IPS-18a (cell line): ENCODE measurements at regions not wholly inside any gene's neighbourhood (a gene's known extent, or its start where the extent isn't known, plus 50 kb on each side); places are given as distances from the start of the nearest gene placed in this dataset.

ENCODE experiments used
- H3K27ac ChIP-seq: one replicate; pipeline ENCODE4 v1.5.1; 2013; ENCODE audit warnings: low read length
- H3K27me3 ChIP-seq: one replicate; pipeline ENCODE4 v1.6.1; 2013; ENCODE audit warnings: mild to moderate bottlenecking, low read length; ENCODE audit not compliant: control insufficient read depth, insufficient read depth
- H3K36me3 ChIP-seq: one replicate; pipeline ENCODE4 v1.6.1; 2013; ENCODE audit warnings: low read depth, low read length; ENCODE audit not compliant: control insufficient read depth
- H3K4me1 ChIP-seq: one replicate; pipeline ENCODE4 v1.6.1; 2013; ENCODE audit warnings: low read depth, low read length; ENCODE audit not compliant: control insufficient read depth
- H3K4me3 ChIP-seq: one replicate; pipeline ENCODE4 v1.5.1; 2013; ENCODE audit warnings: low read length
- H3K9ac ChIP-seq: one replicate; pipeline ENCODE4 v1.6.1; 2013; ENCODE audit warnings: mild to moderate bottlenecking, low read length, moderate library complexity
- H3K9me3 ChIP-seq: one replicate; pipeline ENCODE4 v1.6.1; 2013; ENCODE audit warnings: low read depth, low read length; ENCODE audit not compliant: control insufficient read depth

DNA sequence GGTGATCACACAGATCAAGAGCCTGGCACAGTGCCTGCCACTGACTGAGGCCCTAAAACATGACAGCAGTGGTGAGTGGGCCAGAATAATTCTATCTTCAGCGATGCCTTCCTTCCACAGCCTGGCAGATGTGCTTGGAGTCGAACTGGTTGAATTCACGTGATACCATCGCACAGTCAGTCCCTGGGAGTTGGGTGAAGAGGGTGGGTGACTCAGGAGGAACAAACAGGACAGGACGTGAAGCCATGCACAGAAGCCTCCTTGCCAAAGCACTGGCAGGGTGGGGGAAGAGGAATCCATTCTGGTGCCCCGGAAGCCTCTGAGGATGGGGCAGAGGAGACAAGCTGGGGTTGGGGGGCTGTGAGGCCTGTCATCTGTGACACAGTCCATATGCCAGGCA lies 80.3 kb upstream of the WNT4 start:
- H3K4me3 ChIP-seq, result no peak overlapping the region
- no peaks in the 10 kb centered on the region for H3K27me3 ChIP-seq
- no peaks in the 10 kb centered on the region for H3K9me3 ChIP-seq
- no peaks in the 10 kb centered on the region for H3K36me3 ChIP-seq
- no peaks in the 10 kb centered on the region for H3K4me1 ChIP-seq
- H3K9ac ChIP-seq, result no peak overlapping the region
- no peak overlapping the region for H3K27ac ChIP-seq

DNA sequence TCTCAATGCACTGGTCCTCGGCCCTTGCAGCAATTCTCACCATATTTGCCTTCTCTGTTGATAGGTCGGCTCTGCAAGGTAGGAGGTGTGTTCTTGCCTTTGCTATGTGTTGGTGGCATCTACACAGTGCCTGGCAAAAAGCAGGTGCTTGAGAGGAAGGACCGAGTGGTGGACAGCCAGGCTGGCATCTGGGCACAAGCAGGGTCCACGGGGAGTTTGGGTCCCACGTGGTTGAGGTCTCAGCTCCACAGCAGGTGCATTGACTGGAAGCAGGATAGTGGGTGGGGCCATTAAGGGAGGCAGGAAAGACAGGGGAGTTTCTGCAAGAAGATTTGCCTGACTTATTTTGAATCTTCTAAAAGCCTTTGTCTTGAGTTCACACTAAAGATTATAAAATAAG lies 81.2 kb upstream of the WNT4 start:
- Histone ChIP-seq H3K9me3 (no peaks in the 10 kb centered on the region), H3K4me3 (no peak overlapping the region), H3K27ac (no peak overlapping the region), H3K4me1 (peaks cover 2% of the 10 kb centered on the region), H3K9ac (no peak overlapping the region), H3K36me3 (no peaks in the 10 kb centered on the region), H3K27me3 (no peaks in the 10 kb centered on the region)

DNA sequence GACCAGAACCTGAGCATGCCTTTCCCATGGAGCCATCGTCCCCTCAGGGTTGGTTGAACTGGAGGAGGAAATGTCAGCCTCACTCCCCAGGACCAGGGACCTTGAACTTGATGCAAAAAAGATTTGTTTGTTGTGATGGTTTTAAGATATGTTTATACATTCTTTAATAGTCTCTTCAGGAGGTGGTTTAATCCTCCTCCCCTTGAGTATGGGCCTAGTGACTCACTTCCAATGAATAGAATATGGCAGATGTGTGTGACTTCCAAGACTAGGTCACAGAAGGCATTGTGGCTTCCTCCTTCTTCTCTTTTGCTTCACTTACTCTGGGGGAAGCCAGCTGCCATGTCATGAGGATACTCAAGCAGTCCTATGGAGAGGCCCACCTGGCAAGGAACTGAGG lies 81.7 kb upstream of the WNT4 start:
- no peak overlapping the region for H3K27ac ChIP-seq
- H3K4me3 ChIP-seq, result no peak overlapping the region
- H3K9me3 ChIP-seq, result no peaks in the 10 kb centered on the region
- no peaks in the 10 kb centered on the region for H3K36me3 ChIP-seq
- no peaks in the 10 kb centered on the region for H3K27me3 ChIP-seq
- peaks cover 8% of the 10 kb centered on the region for H3K4me1 ChIP-seq
- no peak overlapping the region for H3K9ac ChIP-seq

DNA sequence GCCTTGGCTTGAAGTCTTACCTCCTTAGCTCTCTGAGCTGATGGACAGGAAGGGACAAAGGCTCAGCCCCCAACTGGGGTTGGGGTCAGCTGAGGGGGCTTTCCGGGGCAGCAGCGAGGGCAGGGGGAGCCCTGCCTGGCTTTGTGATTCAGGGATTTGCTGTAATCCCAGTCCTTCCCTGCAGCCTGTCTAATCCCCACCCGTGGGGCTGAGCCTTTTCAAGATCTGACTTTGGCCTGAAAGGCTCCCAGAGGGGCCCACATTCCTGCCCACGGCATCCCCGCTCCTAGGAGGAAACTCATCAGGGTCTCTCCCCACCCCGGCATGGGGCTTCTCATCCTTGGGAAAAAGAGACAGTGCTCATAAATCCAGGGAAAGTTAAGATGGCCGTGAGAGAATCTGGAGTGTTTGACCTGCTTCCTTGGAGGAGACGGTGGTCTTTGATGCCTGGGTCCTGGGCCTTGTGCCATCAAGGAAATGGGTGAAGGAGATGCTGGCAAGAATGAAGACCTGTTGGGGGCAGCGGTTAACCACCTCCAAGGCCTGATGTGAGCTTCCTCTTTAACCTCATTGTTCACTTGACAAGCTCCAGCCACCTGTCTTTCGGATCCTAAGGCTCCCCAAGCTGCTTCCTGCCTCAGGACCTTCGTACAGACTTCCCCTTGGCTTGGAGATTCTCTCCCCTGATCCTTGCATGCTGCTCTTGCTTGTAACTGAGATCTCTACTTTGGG lies 83.1 kb upstream of the WNT4 start:
- peaks cover 12% of the 10 kb centered on the region for H3K4me1 ChIP-seq
- no peaks in the 10 kb centered on the region for H3K9me3 ChIP-seq
- H3K27ac ChIP-seq, result no peak overlapping the region
- no peak overlapping the region for H3K4me3 ChIP-seq
- no peaks in the 10 kb centered on the region for H3K27me3 ChIP-seq
- H3K9ac ChIP-seq, result no peak overlapping the region
- H3K36me3 ChIP-seq, result no peaks in the 10 kb centered on the region

DNA sequence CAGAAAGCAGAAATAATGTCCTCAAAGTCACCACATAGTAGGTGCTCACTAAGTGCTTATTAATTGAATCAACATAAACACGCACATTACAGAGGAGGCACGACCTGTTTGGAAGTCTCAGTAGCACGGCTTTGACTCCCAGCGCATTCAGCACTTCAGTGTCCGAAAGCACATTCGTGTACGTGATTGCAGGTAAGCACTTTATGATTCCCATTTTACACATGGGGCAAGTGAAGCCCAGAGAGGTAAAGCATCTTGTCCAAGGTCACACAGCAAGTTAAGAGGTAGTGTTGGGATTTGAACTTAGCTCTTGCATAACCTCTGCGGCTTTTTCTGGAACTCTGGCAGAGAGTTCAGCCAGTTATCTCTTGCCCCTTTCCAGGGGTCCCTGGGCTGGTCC lies 85.2 kb upstream of the WNT4 start:
- H3K4me3 ChIP-seq, result no peak overlapping the region
- H3K27ac ChIP-seq, result no peak overlapping the region
- peaks cover 12% of the 10 kb centered on the region for H3K4me1 ChIP-seq
- H3K36me3 ChIP-seq, result no peaks in the 10 kb centered on the region
- no peaks in the 10 kb centered on the region for H3K9me3 ChIP-seq
- H3K9ac ChIP-seq, result no peak overlapping the region
- H3K27me3 ChIP-seq, result no peaks in the 10 kb centered on the region

DNA sequence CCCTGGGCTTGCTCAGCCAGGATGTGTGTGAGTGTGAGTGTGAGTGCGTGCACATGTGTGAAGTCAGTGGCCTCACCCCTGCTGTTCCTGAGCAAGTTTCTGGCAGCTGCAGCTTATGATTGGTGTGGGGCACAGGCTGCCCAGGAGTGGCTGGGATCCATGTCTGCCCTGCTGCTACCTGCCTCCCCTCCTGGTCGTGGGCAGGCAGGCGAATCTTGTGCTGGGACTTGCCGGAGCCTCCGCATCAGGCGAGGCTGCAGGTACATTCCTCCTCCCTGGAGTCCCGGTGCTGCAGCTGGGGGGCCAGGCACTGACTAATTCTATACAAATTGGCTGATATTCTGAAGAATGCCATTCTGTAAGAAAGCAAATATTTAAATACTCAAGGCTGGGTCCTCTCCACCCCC lies 85.6 kb upstream of the WNT4 start:
- Histone ChIP-seq H3K4me1 (peaks cover 13% of the 10 kb centered on the region), H3K4me3 (no peak overlapping the region), H3K27ac (no peak overlapping the region), H3K27me3 (no peaks in the 10 kb centered on the region), H3K9me3 (no peaks in the 10 kb centered on the region), H3K36me3 (no peaks in the 10 kb centered on the region), H3K9ac (no peak overlapping the region)

DNA sequence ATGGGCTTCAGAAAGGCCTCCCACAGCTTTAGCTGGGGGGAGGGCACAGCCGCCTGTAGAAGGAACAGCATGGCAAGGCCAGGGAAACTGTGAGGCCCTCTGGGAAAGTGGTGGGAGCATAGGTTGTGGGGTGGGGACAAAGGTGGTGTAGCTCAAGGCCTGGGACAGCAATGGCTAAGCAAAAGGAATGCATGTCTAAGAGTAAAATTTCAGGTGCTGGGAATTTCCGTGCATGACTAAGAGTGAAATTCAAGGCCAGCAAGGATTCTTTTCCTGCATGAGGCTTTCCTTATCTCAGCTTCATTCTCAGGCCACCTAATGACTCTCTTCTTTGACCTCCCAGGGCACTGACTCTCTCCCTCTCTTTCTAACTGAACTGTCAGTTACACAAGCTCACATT lies 86.5 kb upstream of the WNT4 start:
- H3K9me3 ChIP-seq, result no peaks in the 10 kb centered on the region
- H3K4me3 ChIP-seq, result no peak overlapping the region
- no peak overlapping the region for H3K27ac ChIP-seq
- H3K9ac ChIP-seq, result no peak overlapping the region
- no peaks in the 10 kb centered on the region for H3K36me3 ChIP-seq
- H3K4me1 ChIP-seq, result peaks cover 21% of the 10 kb centered on the region
- H3K27me3 ChIP-seq, result no peaks in the 10 kb centered on the region

DNA sequence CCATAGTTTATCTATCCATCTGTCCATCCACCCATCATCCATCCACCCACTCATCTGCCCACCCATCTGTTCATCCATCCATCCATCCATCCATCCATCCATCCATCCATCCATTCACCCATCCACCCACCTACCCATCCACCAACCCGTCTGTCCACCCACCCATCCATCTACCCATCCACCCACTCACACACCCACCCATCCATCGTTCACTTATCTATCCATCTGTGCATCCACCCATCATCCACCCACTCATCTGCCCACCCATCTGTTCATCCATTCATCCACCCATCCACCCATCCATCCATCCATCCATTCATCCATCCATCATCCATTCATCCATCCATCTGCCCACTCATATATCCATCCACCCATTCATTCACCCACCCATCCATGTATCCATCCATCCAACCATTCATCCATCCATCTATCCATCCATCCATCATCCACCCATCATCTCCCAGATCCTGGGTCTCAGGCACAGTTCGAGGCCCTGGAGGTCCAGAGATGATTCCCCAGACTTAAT lies 88.2 kb upstream of the WNT4 start:
- Histone ChIP-seq H3K9me3 (no peaks in the 10 kb centered on the region), H3K27me3 (no peaks in the 10 kb centered on the region)

DNA sequence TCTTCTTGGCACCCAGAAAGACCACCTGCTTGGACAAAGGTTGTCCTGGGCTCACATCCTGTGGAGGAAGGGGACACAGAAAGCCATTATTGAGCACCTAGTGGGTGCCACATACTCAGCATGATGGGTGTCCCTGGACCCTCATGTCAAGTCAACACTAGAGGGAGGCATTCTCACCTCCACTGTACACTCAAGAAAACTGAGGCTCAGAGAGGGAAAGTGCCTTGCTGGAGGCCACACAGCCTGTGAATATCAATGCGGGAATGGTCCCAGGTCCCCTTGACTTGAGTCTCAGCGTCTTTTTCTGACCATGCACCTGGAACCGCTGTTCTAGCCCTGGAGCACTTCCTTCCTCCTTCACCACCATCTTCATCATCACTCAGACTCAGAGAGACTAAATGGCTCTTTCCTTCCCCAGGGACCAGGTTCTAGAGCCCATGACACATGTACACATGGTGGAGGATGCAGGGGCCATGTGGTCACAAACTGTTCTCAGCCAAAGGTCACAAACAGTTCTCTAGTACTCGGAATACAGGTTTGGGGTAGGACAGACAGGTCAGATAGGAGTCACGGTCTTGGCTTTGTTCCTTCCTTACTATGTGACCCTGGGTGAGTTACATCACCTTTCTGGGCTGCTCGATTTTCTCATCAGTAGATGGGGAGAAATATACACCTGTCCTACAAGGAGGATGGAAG lies 89.2 kb upstream of the WNT4 start:
- no peak overlapping the region for H3K4me3 ChIP-seq
- no peaks in the 10 kb centered on the region for H3K27me3 ChIP-seq
- H3K4me1 ChIP-seq, result peaks cover 25% of the 10 kb centered on the region
- no peaks in the 10 kb centered on the region for H3K9me3 ChIP-seq
- no peak overlapping the region for H3K9ac ChIP-seq
- no peaks in the 10 kb centered on the region for H3K36me3 ChIP-seq
- H3K27ac ChIP-seq, result no peak overlapping the region

More for the DNA sequence above, 88.2 kb upstream of the WNT4 start:
- no peak overlapping the region for H3K9ac ChIP-seq
- peaks cover 25% of the 10 kb centered on the region for H3K4me1 ChIP-seq
- no peaks in the 10 kb centered on the region for H3K36me3 ChIP-seq
- H3K27ac ChIP-seq, result no peak overlapping the region
- no peak overlapping the region for H3K4me3 ChIP-seq

DNA sequence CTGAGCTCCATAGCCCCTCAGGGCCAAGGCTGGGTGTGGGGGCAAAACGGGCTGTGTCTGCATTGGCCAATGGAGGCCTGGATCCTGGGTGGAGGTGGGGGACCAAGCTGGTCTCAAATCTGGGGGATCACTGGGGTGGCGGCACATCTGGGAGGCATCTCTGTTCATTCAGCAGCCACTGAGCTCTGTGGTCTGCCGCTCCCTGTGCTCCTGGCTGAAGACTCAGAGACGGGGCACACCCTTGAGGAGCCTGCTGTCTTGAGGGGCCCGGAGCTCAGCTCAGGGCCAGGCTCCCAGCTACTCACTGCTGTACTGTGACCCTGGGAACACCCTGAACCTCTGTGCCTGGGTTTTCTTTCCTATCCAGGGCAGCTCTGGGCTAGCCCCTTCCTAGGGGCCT lies 90.3 kb upstream of the WNT4 start:
- Histone ChIP-seq H3K9ac (no peak overlapping the region), H3K9me3 (no peaks in the 10 kb centered on the region), H3K27ac (no peak overlapping the region), H3K4me3 (no peak overlapping the region), H3K4me1 (peaks cover 25% of the 10 kb centered on the region), H3K36me3 (no peaks in the 10 kb centered on the region), H3K27me3 (no peaks in the 10 kb centered on the region)

DNA sequence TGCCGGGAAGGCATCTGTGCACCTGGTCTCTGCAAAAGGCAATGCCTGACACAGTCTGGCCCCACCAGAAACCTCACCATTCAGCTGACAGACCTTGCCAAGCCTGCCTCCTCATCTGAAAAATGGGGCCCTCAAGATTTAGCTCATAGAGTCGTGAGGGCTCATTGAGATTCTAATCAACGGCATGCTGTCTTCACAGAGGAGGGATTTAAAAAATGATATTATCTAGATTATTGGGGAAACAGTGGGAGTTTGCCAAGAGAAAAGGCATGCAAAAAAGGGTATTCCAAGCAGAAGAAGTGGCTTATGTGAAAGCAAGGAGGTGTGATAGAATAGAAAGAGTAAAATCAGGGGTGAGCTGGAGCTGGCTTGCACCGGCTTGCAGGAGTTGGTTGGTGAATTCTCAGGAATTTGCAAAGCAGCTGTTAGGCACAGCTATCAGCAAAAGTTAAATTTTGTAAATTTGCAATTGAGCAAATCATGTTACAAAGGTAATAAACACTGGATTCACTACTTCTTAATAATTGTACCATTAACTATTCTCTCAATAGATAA lies 91.7 kb upstream of the WNT4 start:
- Histone ChIP-seq H3K4me3 (no peak overlapping the region), H3K9ac (no peak overlapping the region), H3K27me3 (no peaks in the 10 kb centered on the region)

More for the DNA sequence above, 91.7 kb upstream of the WNT4 start:
- no peaks in the 10 kb centered on the region for H3K36me3 ChIP-seq
- no peaks in the 10 kb centered on the region for H3K9me3 ChIP-seq
- H3K27ac ChIP-seq, result no peak overlapping the region
- H3K4me1 ChIP-seq, result peaks cover 18% of the 10 kb centered on the region
